ENCODE measurements at regions not wholly inside any gene's neighbourhood (a gene's known extent, or its start where the extent isn't known, plus 50 kb on each side); places are given as distances from the start of the nearest gene placed in this dataset.

GRCh38 chr12:85489194-85489593, 209.2 kb downstream of the ALX1 start:
- intact Hi-C loops (cut with DNase I) = no loop called here
- DNase-seq (ENCODE audit: low spot score) = no peak

DNA sequence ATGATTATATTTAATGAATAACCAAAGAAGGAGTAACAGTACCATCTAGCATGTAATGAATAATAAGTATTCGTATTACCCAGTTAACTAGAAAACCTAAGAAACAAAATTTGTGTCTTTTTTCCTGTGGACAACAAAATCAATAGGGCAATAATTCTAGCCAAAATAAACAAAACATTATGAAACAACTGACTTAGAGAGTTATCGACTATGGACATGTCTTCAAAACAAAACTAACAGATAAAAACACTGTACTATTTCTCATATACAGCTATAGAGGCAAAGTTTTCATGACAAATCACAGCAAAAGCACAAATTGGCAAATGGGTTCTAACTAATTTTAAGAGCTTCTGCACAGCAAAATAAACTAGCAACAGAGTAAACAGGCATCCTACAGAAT, 224.1 kb downstream of the ALX1 start:
- no peak for DNase-seq (ENCODE audit: low spot score)
- intact Hi-C loops (cut with DNase I) = no loop called here

DNA sequence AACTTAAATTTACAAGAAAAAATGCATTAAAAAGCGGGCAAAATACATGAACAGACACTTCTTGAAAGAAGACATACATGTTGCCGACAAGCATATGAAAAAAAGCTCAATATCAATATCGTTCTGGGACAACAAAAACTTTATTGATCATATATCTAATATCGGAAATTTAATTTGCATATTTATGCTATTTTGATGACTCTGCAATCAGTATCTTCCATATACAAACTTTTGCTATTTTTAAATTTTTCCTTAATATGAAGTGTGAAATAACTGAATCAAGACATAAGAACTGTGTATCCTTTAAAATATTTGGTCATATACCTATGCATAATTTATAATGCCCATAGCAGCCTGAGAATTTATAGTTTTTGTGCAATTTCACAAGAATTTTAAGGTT, 224.6 kb downstream of the ALX1 start:
- DNase-seq (ENCODE audit: low spot score) = no peak
- intact Hi-C loops (cut with DNase I) = no loop called here

- intact Hi-C loops (cut with DNase I) = no loop called here
- DNase-seq (ENCODE audit: low spot score) = no peak
Observed at GRCh38 chr12:85507456-85507855, 227.4 kb downstream of the ALX1 start.

- no peak for DNase-seq (ENCODE audit: low spot score)
- intact Hi-C loops (cut with DNase I) = no loop called here
Observed at GRCh38 chr12:85509081-85509856, 229.2 kb downstream of the ALX1 start.

DNA sequence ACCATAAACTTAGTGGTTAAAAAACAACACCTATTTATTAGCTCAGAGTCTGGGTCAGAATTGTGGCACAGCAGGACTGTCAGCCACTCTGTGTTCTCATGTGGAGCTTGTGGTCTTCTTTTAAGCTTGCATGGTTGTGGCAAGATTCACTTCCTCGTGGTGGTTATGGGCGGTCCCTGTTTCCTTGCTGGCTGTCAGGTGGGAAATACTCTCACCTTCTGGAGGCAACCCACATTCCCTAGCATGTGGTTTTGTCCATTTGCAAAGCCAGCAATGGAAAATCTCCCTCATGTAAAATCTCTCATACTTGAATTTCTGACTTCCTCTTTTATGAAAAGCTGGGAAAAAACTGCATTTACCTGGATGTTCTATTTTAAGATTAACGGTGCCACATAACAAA, 229.8 kb downstream of the ALX1 start:
- DNase-seq (ENCODE audit: low spot score) = no peak
- intact Hi-C loops (cut with DNase I) = no loop called here

GRCh38 chr12:85516039-85516438, 236.0 kb downstream of the ALX1 start:
- DNase-seq (ENCODE audit: low spot score) = no peak
- intact Hi-C loops (cut with DNase I) = no loop called here

- no peak for DNase-seq (ENCODE audit: low spot score)
- intact Hi-C loops (cut with DNase I) = no loop called here
Observed at GRCh38 chr12:85516667-85517325, 236.8 kb downstream of the ALX1 start.

- DNase-seq (ENCODE audit: low spot score) = no peak
- intact Hi-C loops (cut with DNase I) = no loop called here
Observed at GRCh38 chr12:85519163-85519562, 239.1 kb downstream of the ALX1 start.

DNA sequence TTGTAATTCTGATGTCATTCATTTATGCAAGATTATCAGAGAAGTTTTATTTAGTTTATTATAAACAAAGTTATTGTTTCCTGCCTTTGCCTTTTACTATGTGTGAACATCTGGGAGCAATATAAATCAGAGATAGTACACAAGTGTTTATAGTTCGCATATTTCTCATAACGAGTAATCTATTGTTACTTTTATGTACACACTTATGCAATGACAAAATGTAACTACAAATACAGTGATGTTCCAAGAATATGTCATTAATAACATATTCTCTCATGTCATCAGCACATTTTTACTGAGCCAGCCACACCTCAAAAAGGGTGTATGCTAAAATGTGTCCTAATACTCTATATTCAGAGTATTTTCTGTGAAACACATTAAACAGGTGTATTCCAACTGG, 243.2 kb downstream of the ALX1 start:
- intact Hi-C loops (cut with DNase I) = no loop called here
- no peak for DNase-seq (ENCODE audit: low spot score)

DNA sequence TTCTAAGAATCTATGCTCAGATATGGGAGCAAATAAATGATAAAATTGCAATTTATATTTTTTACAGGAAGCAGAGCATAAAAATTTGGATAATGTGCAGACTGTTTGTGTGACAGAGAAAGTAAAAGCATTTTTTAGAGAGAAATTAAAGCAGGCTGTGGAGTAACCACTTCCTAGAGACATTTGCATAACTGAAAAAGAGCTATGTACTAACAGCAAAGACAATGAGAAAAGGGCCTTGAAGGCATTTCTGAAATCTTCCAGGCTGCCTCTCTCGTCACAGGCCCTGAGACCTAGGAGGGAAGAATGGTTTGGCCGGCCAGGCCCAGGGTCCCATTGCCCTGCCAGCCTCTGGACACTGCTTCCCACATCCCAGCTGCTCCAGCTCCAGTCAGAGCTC, 247.2 kb downstream of the ALX1 start:
- intact Hi-C loops (cut with DNase I) = no loop called here
- no peak for DNase-seq (ENCODE audit: low spot score)

GRCh38 chr12:85529896-85530295, 249.9 kb downstream of the ALX1 start:
- intact Hi-C loops (cut with DNase I) = no loop called here
- no peak for DNase-seq (ENCODE audit: low spot score)

GRCh38 chr12:85530456-85530855, 250.4 kb downstream of the ALX1 start:
- intact Hi-C loops (cut with DNase I) = no loop called here

GRCh38 chr12:85531341-85531740, 251.3 kb downstream of the ALX1 start:
- intact Hi-C loops (cut with DNase I) = no loop called here

More at GRCh38 chr12:85530456-85530855, 250.4 kb downstream of the ALX1 start:
- no peak for DNase-seq (ENCODE audit: low spot score)

GRCh38 chr12:85549640-85550039, 269.6 kb downstream of the ALX1 start:
- DNase-seq (ENCODE audit: low spot score) = no peak
- intact Hi-C loops (cut with DNase I) = no loop called here

More at GRCh38 chr12:85531341-85531740, 251.3 kb downstream of the ALX1 start:
- DNase-seq (ENCODE audit: low spot score) = no peak

DNA sequence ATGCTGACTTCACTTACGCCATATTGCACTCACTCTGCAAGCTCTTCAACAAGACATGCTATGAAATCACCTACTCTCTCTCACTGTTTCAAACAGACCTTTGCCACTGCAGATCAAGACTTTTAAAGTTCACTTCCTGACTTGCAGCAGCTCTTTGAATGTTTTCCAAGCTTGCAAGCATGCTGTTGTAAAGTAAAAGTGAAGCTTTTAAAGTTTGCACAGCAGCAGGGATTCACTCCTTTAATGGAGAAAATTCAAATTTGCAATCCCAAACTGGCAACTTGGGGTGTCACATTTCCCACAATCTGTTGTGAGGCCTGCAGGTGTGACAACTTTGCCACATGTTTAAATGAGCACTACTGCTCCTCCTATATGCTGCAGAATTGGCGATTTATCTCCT, 270.9 kb downstream of the ALX1 start:
- intact Hi-C loops (cut with DNase I) = no loop called here
- DNase-seq (ENCODE audit: low spot score) = no peak

- intact Hi-C loops (cut with DNase I) = no loop called here
Observed at GRCh38 chr12:85552461-85552860, 272.4 kb downstream of the ALX1 start.

GRCh38 chr12:85557850-85558249, 277.8 kb downstream of the ALX1 start:
- no peak for DNase-seq (ENCODE audit: low spot score)
- intact Hi-C loops (cut with DNase I) = no loop called here

More at GRCh38 chr12:85552461-85552860, 272.4 kb downstream of the ALX1 start:
- no peak for DNase-seq (ENCODE audit: low spot score)

- intact Hi-C loops (cut with DNase I) = no loop called here
- no peak for DNase-seq (ENCODE audit: low spot score)
Observed at GRCh38 chr12:85558684-85559083, 277.5 kb downstream of the RASSF9 start.

DNA sequence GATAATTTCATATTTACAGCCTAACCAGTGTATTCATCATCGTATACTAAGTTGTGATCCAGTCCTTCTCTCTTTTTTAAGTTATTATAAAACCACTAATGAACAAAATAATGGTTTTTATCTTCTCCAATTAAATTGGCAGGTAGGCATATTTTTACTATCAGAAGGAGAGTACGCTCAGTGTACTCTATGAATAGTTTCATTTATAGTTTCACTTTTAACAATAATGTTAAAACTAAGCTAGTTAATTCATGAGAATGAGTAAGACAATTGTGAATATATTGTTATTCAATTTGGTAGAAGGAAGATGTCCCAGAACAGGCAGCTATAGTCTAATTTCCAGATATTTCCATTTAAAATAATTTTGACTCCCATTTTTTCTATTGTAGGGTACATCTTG, 277.1 kb downstream of the RASSF9 start:
- no peak for DNase-seq (ENCODE audit: low spot score)
- intact Hi-C loops (cut with DNase I) = no loop called here

GRCh38 chr12:85559536-85559935, 276.7 kb downstream of the RASSF9 start:
- DNase-seq (ENCODE audit: low spot score) = no peak
- intact Hi-C loops (cut with DNase I) = no loop called here

Measured in cardiac septum (tissue), 1 donor.